GM18517 (cell line): ENCODE measurements at regions not wholly inside any gene's neighbourhood (a gene's known extent, or its start where the extent isn't known, plus 50 kb on each side); places are given as distances from the start of the nearest gene placed in this dataset.

ENCODE experiments used
- ATAC-seq: cut with Tn5 transposase; IDR thresholded peaks from one replicate; pipeline ENCODE4 v1.9.1; 2021; ENCODE audit warnings: mild to moderate bottlenecking, moderate library complexity; ENCODE audit not compliant: unreplicated experiment

GRCh38 chr4:167290678-167291077 is 56.4 kb upstream of the SPOCK3 start:
- no peak for ATAC-seq

- ATAC-seq: no peak
These were observed 74.6 kb upstream of the SPOCK3 start for GRCh38 chr4:167308876-167309275.

- ATAC-seq: no peak
These were observed 87.0 kb upstream of the SPOCK3 start for GRCh38 chr4:167321299-167321698.

- no peak for ATAC-seq
These were observed 105.5 kb upstream of the SPOCK3 start for GRCh38 chr4:167339781-167340180.

- no peak for ATAC-seq
These were observed 125.4 kb upstream of the SPOCK3 start for GRCh38 chr4:167359711-167360110.

GRCh38 chr4:167379076-167379835 is 145.0 kb upstream of the SPOCK3 start:
- no peak for ATAC-seq

GRCh38 chr4:167380964-167381363 is 146.7 kb upstream of the SPOCK3 start:
- ATAC-seq: no peak

GRCh38 chr4:167383291-167383690 is 149.0 kb upstream of the SPOCK3 start:
- ATAC-seq: no peak

GRCh38 chr4:167397586-167397985 is 163.3 kb upstream of the SPOCK3 start:
- ATAC-seq: no peak

- no peak for ATAC-seq
These were observed 164.9 kb upstream of the SPOCK3 start for GRCh38 chr4:167399201-167399600.

- ATAC-seq: no peak
These were observed 171.9 kb upstream of the SPOCK3 start for GRCh38 chr4:167406181-167406580.

- no peak for ATAC-seq
These were observed 181.2 kb upstream of the SPOCK3 start for GRCh38 chr4:167415461-167415860.

- ATAC-seq: no peak
These were observed 185.3 kb upstream of the SPOCK3 start for GRCh38 chr4:167419468-167420140.

GRCh38 chr4:167421201-167421600 is 186.9 kb upstream of the SPOCK3 start:
- ATAC-seq: no peak

GRCh38 chr4:167424341-167425256 is 190.3 kb upstream of the SPOCK3 start:
- ATAC-seq: no peak

GRCh38 chr4:167428156-167428555 is 193.9 kb upstream of the SPOCK3 start:
- no peak for ATAC-seq

GRCh38 chr4:167431371-167431770 is 197.1 kb upstream of the SPOCK3 start:
- ATAC-seq: no peak

- no peak for ATAC-seq
These were observed 201.5 kb upstream of the SPOCK3 start for GRCh38 chr4:167435786-167436185.

- no peak for ATAC-seq
These were observed 209.5 kb upstream of the SPOCK3 start for GRCh38 chr4:167443841-167444240.

- ATAC-seq: no peak
These were observed 218.7 kb upstream of the SPOCK3 start for GRCh38 chr4:167452922-167453430.

GRCh38 chr4:167456619-167457018 is 222.3 kb upstream of the SPOCK3 start:
- no peak for ATAC-seq
